Endodermal cell (in vitro differentiated cells): ENCODE measurements at regions not wholly inside any gene's neighbourhood (a gene's known extent, or its start where the extent isn't known, plus 50 kb on each side); places are given as distances from the start of the nearest gene placed in this dataset.

Experiments used
- DNase-seq: peaks from one replicate; pipeline ENCODE4 v3.0.0-alpha.2; 2017
- H3K27ac ChIP-seq: 2 replicates; pipeline ENCODE4 v1.5.1; 2013; ENCODE audit warnings: mild to moderate bottlenecking, low read depth, low read length, moderate library complexity
- H3K27me3 ChIP-seq: 2 replicates; pipeline ENCODE4 v1.6.1; 2013; ENCODE audit warnings: mild to moderate bottlenecking, low read length, moderate library complexity; ENCODE audit not compliant: insufficient read depth, control insufficient read depth, poor library complexity, severe bottlenecking
- H3K36me3 ChIP-seq: 2 replicates; pipeline ENCODE4 v1.7.0; 2013; ENCODE audit warnings: mild to moderate bottlenecking, low read length, moderate library complexity; ENCODE audit not compliant: control insufficient read depth, insufficient read depth
- H3K4me1 ChIP-seq: one replicate; pipeline ENCODE4 v1.7.0; 2013; ENCODE audit warnings: low read length; ENCODE audit not compliant: control insufficient read depth, insufficient read depth
- H3K4me3 ChIP-seq: 2 replicates; pipeline ENCODE4 v1.5.1; 2013; ENCODE audit warnings: mild to moderate bottlenecking, low read length, moderate library complexity
- H3K9ac ChIP-seq: 2 replicates; pipeline ENCODE4 v1.6.1; 2013; ENCODE audit warnings: mild to moderate bottlenecking, low read length, moderate library complexity; ENCODE audit not compliant: poor library complexity, severe bottlenecking; ENCODE audit errors: extremely low read depth
- H3K9me3 ChIP-seq: 2 replicates; pipeline ENCODE4 v1.6.1; 2013; ENCODE audit warnings: mild to moderate bottlenecking, low read length, moderate library complexity; ENCODE audit not compliant: control insufficient read depth
- H3K27ac Mint-ChIP-seq: 2 replicates; pipeline ENCODE4 v1.8.0; 2020; ENCODE audit warnings: mixed read lengths
- H3K27me3 Mint-ChIP-seq: 2 replicates; pipeline ENCODE4 v1.8.0; 2021; ENCODE audit warnings: mild to moderate bottlenecking, mixed read lengths; ENCODE audit not compliant: insufficient read depth
- H3K36me3 Mint-ChIP-seq: 2 replicates; pipeline ENCODE4 v1.8.0; 2020; ENCODE audit warnings: low read depth, mixed read lengths
- H3K4me1 Mint-ChIP-seq: 2 replicates; pipeline ENCODE4 v1.8.0; 2020; ENCODE audit warnings: mixed read lengths
- H3K4me3 Mint-ChIP-seq: 2 replicates; pipeline ENCODE4 v1.8.0; 2020; ENCODE audit warnings: mild to moderate bottlenecking, moderate library complexity, mixed read lengths
- H3K9me3 Mint-ChIP-seq: 2 replicates; pipeline ENCODE4 v1.8.0; 2020; ENCODE audit warnings: mild to moderate bottlenecking, mixed read lengths
- CTCF ChIP-seq: fragments of 200-600 bp; sonication (generic); conservative IDR thresholded peaks from 2 replicates; pipeline ENCODE4 v1.5.0; 2021; ENCODE audit warnings: antibody characterized with exemption, mild to moderate bottlenecking
- WGBS, 2 experiments: methylation state at CpG; one replicate each; pipeline versions ENCODE4 v1.1.5 to v1.1.7; 2013; ENCODE audit warnings: missing lambda C conversion rate in 2 of 2, mixed read lengths in 1 of 2; ENCODE audit not compliant: insufficient coverage in 1 of 2, insufficient read length in 1 of 2; 5-methylcytosine and 5-hydroxymethylcytosine counted together

DNA sequence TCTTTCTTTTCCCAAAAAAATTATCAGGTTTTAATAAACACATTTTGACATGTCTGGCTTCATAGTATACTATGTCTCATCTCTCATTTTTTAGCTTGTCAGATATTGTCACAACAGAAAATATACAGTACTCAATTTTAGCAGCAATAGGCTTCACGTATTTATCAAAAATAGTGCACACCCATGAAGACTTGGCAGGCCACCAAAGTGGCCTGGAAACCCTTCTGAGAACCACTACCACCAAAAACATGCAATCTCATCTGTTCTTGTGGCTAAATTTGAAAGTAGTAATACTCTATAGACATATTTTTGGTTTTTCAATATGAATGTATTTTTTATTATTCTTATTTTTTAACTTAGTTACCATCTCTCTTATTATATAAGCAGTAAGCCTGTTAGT lies 1094.5 kb upstream of the LRRN3 start:
- Mint-ChIP-seq H3K4me1 (no peaks in the 10 kb centered on the region), H3K9me3 (no peaks in the 10 kb centered on the region), H3K27me3 (no peaks in the 10 kb centered on the region), H3K27ac (no peak overlapping the region), H3K4me3 (no peak overlapping the region), H3K36me3 (no peaks in the 10 kb centered on the region)
- no peak for TF ChIP-seq CTCF
- Histone ChIP-seq H3K27me3 (no peaks in the 10 kb centered on the region), H3K27ac (no peak overlapping the region), H3K4me1 (no peaks in the 10 kb centered on the region), H3K9me3 (no peaks in the 10 kb centered on the region), H3K36me3 (no peaks in the 10 kb centered on the region), H3K9ac (no peak overlapping the region), H3K4me3 (no peak overlapping the region)
- 88% methylated on average over 1 of the region's 1 CpG; no CpG with 5 or more reads in 1 of the 2 experiments for WGBS, 2 experiments
- no peak for DNase-seq

GRCh38 chr7:109996927-109997326 lies 1094.0 kb upstream of the LRRN3 start:
- H3K4me1 Mint-ChIP-seq, result no peaks in the 10 kb centered on the region
- H3K36me3 Mint-ChIP-seq, result no peaks in the 10 kb centered on the region
- no peaks in the 10 kb centered on the region for H3K27me3 Mint-ChIP-seq
- no peak for DNase-seq
- no peak overlapping the region for H3K9ac ChIP-seq
- no peak overlapping the region for H3K27ac ChIP-seq
- H3K9me3 Mint-ChIP-seq, result no peaks in the 10 kb centered on the region
- no peaks in the 10 kb centered on the region for H3K36me3 ChIP-seq
- no peak overlapping the region for H3K27ac Mint-ChIP-seq
- no peak overlapping the region for H3K4me3 ChIP-seq
- 67 to 100% methylated on average over 1 of the region's 1 CpG for WGBS, 2 experiments
- no peaks in the 10 kb centered on the region for H3K27me3 ChIP-seq
- H3K9me3 ChIP-seq, result no peaks in the 10 kb centered on the region
- H3K4me3 Mint-ChIP-seq, result no peak overlapping the region
- no peak for TF ChIP-seq CTCF
- H3K4me1 ChIP-seq, result no peaks in the 10 kb centered on the region

GRCh38 chr7:109997837-109998236 lies 1093.1 kb upstream of the LRRN3 start:
- Histone ChIP-seq H3K9ac (no peak overlapping the region), H3K27me3 (no peaks in the 10 kb centered on the region), H3K36me3 (no peaks in the 10 kb centered on the region), H3K27ac (no peak overlapping the region), H3K4me1 (no peaks in the 10 kb centered on the region), H3K4me3 (no peak overlapping the region), H3K9me3 (no peaks in the 10 kb centered on the region)
- H3K4me1 Mint-ChIP-seq, result no peaks in the 10 kb centered on the region
- H3K4me3 Mint-ChIP-seq, result no peak overlapping the region
- 97% methylated on average over 2 of the region's 2 CpGs; no CpG with 5 or more reads in 1 of the 2 experiments for WGBS, 2 experiments
- no peak for DNase-seq
- TF ChIP-seq CTCF, result no peak
- no peak overlapping the region for H3K27ac Mint-ChIP-seq
- no peaks in the 10 kb centered on the region for H3K27me3 Mint-ChIP-seq
- no peaks in the 10 kb centered on the region for H3K36me3 Mint-ChIP-seq
- H3K9me3 Mint-ChIP-seq, result no peaks in the 10 kb centered on the region
